GM21825 (cell line): ENCODE measurements at regions not wholly inside any gene's neighbourhood (a gene's known extent, or its start where the extent isn't known, plus 50 kb on each side); places are given as distances from the start of the nearest gene placed in this dataset.

Experiments
- ATAC-seq: cut with Tn5 transposase; IDR thresholded peaks from one replicate; pipeline ENCODE4 v1.9.1; 2021; ENCODE audit warnings: mild to moderate bottlenecking, moderate library complexity; ENCODE audit not compliant: unreplicated experiment

DNA sequence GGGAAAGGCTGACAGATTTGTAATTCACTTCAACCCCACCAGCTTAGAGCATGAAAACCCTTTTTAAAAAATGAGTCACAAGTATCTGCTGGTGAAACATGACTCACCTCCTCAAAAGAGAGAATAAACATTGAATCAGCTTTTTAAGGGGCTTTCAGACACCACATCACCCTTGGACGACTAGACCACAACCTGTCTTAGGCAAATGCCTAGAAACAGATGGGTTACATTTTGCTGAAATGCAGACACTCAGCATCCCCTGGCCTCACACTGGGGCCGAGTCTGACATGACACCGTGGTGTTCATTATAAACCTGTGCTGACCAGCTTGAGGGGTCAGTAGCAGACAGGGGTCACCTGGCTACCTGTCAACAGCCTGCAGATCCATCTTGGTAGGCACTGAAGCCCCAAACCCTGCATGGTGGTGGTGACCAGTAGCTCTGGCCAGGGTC is 175.3 kb upstream of the CST7 start:
- ATAC-seq, result peak; percentile 79

DNA sequence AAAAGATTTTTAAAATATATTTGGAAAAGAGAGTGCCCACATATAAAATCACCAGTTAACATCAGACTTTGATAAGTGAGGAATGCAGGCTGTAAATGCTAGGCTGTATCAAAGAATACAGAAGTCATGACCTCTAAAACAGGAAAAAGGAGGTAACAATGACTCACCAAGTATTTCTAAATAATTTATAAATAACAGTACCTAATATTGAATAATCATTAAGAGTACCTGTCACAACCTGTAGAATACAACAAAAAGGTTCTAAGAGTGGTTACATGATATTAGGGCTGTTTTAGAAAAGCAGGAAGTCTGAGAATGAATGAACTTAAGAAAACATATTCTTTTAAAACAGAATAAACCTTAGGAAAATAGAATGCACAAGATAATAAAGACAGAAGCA is 173.1 kb upstream of the CST7 start:
- no peak for ATAC-seq

DNA sequence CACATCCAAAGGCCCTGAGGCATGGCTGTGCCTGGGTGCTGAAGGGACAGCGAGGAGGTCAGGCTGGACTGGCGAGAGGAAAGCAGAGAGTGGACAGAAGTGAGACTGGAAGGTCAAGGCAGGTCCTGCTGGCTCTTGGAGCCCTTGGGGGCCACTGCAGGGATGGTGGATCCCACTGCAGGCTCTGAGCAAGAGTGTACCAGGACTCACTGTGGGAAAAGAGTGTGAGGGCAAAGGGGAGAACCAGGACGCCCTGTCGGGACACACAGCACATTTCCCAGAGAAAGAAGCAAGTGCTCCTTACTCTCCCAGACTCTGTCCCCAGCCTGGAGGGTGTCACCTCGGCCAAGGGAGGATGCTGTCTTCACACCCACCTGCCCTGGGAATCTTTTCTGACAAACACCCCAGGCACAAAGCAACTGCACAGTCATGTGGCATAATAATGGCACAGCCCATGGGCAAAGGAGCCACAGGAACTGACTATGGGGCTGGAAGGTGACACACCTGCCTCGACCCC is 172.3 kb upstream of the CST7 start:
- no peak for ATAC-seq

DNA sequence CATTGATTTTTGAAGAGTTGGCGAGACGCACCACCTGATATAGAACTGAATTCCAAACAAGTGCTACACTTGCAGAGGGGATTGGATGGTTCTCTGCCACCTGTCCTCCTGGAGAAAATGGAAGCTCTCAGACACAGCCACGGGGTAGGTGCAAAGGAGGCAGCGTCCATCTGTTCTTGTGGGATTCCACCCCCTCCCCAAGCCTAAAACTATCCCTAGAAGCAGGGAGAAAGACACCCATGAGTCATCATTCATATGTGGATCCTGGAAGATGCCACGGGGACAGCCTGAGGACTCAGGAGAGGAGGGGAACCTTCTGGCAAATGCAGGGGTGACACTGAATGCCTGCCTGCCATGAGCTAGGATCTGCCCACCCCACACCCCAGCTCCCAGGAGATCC is 171.3 kb upstream of the CST7 start:
- no peak for ATAC-seq

DNA sequence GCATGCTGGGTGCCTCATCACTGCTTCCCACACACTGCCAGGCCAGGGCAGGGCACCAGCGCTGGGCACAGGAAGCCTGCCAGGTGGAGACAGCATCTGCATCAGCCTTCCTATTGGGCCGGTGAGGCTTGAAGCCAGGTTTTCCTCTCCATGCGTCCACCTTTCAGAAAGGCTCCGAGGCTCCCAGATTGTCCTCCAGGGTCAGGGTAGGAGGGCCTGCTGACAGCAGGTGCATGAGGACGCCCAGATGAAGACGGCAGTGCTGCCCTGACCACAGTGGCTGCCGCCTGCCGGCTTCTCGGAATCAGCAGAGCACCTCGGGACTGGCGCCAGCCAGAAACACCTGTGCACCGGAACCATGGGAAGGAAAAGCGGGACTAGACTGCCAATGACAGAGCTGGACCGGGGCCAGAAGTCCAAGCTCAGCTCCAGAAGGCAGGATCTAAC is 170.5 kb upstream of the CST7 start:
- no peak for ATAC-seq

DNA sequence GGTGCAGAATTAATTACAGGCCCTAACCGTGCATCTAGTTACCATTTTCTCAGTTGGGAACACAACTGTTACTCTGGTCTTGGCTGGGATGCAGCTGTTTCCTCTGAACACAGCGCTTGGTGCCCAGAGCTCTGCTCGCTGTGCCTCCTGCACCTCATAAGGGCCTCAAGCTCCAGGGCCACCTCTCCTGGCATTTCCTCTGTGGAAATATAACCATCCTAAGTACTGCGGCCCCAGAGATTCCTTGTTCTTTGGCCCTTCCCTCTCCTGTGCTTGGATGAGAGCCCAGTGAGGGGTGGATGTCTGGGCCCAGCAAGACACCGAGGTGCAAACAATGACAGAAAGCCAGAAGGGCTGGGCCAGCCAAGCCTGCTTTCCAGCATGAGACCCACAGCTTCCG is 169.9 kb upstream of the CST7 start:
- no peak for ATAC-seq

DNA sequence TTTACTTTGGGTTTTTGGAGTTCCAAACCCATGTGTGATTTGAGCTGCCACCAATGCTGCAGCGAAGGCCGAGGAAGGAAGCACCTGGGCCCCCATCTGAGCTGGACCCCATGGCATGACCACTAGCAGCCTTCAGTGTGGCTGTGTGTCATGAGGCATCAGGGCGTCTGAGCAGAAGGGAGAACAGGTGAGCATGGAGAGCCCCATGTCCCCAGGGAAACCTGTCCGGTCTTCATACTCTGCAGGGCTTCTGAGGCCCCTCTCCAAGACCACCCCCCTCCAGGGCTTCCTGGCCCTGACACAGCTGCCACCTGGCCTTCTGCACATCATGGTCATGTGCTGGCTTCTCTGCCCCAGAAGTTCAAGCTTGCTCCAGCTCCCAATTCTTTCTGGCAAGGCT is 169.1 kb upstream of the CST7 start:
- no peak for ATAC-seq

DNA sequence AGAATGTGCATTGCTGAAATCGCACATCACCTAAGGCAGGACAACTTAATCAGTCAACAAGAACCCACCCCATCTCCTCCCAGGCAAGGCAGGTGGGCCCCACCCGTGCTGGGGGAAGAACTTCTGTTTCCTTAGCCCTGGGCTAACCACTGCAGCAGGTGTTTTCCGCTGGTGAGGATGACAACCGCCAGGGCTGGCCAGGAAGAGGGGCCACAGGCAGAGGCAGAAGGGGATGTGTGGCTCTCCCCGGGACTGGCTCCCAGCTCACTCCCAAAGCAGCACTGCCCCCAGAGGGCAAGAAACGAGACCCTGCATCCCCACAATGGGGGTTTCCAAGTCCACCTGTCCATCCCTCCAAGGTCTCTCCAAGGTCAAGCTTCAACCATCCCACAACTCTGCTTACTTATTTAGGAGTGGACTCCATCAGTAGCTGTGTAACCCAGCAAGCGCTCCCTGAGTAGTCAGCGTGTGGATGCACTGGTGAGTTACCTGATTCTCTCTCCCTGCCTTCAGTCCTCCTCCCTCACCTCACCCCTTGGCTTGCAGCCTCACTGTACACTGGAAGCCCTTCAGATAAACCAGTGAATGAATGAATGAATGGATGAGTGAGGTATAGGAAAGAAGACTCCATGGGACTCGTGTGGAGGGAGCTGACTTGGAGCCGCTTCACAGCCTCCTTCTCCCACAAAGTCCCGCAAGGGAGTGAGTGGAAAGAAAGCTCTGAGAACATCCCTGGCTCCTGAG is 168.2 kb upstream of the CST7 start:
- ATAC-seq, result no peak

DNA sequence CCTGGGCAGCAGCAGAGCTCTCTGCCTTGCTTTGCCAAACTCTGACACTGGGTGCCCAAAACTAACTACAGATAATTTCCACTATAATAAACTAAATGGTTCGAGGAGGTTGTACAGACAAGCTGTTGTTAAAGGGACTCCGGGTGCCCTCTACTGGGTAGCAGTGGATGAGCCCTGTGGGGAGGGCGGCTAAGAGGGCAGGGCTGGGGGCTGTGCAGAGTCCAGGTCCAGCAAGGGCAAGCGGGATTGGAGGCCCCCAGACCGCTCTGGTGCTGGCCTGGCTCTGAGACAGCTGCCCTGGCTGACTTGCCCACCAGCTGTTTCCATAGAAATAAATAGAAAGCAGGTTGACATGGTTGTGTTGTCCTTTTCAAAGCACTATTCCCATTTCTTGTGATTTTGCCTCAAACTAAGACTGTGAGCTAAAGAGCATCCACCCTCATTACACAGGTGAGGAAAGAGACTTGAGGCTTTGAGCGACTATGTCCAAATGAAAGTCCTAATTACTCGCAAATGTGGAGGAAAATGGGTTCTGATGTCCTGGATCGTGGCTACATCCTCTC is 167.6 kb upstream of the CST7 start:
- ATAC-seq, result no peak

DNA sequence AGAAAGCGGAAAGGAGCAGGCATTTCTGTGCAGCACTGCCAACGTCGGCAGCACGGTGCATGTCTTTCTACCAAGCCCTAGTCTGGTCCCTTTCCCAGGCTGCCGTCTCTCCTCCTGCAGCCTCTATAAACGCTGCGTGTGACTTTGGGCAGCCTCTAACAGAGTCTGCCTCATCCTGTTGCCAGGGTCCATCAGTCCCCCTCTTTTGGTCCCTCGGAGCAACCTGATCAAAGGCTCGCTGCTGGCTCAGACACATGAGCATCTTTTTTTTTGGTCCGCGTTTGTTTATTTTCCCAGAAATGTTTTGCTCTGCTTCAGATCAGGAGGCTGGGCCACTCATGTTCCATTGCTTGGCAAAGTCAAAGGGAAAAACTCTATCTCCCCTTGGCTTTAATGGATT is 166.8 kb upstream of the CST7 start:
- no peak for ATAC-seq

DNA sequence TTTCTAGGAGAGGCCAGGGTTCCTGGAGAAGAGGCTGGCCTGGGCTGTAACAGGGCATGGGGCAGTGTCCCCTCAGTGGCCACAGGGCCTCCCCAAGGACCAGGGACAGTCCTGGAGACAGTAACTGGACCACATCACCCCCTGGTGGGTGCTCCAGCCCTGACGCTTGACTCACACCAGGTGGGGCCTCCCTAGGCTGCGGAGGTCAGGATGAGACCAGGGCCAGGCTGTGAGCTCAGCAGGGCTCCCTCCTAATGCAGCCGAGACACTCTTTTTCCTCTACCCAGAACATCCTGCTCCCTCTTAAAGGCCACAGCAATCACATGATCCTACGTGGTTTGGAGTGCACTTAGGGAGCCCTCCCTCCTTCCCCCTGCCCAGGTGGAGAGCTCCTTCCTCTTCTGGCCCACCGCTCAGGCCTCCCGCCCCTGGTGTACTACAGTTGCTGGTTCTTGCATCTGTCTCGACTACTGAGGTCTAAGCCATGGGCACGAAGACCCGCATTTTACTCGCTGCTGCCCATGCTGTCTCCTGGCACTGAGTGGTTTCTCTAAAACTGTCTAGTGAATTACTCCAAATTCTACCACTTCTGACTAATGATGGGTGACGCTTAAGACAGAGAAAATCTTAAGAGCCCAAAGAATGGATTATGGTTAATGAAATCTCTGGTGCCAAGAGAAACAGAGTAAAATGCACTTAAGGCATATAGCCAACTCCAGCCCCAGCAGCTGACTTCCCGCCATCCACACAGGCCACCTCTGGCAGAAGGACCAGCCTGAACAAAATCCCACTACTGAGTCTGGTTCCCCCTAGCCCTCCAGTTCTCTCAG is 166.1 kb upstream of the CST7 start:
- ATAC-seq, result no peak

DNA sequence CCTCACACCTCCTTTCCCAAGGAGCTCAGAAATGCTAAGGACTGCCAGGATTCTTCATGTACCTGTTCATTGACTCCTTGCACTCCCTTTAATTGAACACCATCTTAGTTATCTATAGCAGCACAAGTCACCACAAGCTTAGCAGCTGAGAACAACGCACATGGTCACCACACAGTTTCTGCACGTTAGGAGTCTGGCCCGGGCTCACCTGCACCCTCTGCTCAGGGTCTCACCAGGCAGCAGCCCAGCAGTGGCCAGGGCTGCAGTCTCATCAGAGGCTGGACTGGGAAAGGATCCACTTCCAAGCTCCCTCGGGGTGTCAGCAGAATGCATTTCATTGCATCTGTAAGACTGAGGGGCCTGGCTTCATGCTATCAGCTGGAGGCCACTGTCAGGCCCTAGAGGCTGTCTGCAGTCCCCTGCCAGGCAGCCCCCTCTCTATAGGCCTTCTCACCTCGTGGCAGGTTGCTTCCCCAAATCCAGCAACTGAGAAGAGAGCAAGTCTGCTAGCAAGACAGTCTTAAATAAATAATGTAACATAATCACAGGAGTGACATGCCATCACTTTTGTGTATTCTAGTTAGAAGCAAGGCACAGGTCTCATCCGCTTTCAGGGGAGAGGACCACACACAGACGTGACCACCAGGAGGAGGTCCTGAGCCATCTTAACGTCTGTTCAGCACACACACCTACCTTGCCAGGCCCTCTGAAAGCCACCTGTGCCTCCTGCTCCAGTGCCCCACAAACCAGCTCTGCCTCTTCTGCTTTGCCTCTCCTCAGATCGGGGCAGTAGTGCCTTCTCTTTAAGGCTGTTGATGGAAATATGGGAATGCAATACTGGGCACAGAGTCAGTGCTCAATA is 165.2 kb upstream of the CST7 start:
- ATAC-seq, result no peak

DNA sequence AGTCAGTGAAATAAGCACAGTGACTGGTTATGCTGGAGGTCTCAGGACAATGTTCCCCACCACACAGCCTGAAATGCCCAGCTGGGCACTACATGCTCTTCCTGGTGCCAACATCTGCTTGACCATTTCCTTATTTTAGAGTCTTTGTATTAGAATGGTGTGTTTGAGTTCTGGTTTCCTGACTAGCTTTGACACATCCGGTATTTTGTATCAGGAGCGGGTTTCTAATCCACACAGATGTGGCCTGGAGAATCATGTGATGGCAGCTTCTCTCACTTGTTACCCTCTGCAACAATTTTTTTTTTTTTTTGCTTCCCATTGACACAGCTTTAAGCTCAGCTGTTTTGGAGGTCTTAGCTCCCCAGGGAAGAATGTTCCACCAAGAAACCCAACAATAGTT is 164.5 kb upstream of the CST7 start:
- ATAC-seq, result no peak

DNA sequence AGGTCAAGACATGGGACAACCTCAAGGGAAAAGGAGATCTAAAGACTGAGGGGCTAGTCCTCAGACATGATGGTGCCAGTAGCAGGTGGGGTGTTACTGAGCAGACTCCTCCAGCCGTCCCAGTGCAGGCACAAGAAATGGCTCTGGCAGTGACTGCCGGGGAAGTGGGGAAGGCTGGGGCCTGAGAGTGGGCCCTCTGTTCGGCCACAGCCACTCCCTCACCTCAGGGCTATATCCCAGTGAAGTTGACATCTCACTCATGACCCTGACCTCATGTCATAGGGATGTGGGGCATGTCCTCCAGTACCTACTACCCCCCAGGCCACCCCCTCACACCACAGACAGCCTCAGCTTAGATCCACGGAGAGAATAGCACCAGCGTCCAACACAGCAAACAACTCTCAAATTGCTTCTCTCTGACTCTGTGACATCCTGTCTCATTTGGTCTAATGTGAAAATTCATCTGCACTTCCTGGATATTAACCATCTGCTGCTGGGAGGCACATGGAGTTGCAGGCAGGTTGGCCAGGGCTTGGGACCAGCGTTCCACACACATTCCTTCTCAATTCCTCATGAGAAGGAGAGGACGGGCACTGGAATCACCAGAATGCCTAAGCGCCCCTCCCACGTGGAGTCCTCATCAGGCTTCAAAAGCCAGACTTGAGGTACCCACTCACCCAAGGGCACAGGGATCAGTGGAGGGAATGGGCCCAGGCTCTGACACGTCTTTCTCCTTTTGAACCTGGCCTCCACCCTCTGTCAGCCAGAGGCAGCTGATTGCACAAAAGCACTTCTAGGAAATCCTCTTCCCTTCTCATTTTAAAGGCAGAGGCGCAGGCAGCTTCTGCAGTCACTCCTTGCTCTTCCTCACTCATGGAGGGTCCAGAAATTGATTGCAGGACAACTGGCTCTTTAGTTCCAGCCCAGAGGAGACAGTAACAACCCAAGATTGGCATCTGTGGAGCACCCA is 163.6 kb upstream of the CST7 start:
- ATAC-seq, result no peak

DNA sequence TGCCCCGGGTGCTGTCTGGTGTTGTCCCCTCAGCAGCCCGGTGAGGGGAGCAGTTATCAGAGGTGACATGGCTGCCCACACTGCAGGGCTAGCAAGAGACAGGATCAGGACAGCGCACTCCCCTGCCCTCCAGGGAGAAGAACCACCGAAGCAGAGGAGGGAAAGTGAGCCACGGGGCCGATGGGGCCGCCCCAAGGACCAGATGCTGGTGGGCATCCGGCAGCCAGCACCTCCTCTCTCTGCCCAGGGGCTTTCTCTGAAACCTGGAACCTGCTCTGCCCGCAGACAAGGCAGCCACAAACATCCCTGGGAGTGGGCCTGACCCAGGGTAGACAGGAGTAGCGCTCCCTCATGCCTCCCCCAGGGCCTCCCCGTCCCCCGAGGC is 163.0 kb upstream of the CST7 start:
- ATAC-seq, result no peak

DNA sequence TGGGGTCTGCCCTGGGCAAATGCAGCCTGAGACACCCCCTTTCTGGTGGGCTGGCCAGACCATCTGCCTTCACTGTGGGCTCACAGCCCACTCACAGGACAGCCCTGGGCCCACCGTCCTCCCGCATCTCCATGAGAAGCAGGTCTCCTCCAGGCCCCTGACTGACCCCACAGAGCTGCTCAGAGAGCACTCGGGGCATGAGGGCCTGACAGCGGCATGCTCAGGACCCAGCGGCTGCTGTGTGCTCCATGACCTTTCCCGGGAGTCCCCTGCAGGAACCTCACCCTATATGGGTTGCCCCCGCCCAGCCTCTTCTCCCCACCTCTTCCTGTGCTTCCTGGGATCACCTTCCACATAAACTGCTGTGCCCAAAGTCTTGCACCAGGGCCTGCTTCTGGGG is 162.4 kb upstream of the CST7 start:
- ATAC-seq, result no peak

DNA sequence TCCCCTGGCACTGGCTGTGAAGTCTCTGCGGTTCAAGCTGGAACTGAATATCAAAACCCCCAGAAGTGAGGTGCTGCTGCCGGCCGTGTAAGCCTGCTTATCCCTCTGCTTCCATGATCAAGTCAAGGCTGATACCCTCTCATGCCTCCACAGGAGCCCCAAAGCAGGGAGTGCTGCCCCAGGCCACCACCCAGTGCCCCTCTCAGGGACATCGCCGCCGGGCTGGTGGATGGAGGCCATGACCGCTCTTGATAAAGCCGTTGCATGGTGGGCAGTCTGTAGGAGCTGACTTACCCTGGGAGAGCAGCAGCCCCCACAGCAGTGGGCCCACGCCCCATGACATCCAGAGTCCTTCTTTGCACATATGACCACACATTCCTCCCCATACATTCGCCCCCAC is 162.0 kb upstream of the CST7 start:
- ATAC-seq, result no peak

DNA sequence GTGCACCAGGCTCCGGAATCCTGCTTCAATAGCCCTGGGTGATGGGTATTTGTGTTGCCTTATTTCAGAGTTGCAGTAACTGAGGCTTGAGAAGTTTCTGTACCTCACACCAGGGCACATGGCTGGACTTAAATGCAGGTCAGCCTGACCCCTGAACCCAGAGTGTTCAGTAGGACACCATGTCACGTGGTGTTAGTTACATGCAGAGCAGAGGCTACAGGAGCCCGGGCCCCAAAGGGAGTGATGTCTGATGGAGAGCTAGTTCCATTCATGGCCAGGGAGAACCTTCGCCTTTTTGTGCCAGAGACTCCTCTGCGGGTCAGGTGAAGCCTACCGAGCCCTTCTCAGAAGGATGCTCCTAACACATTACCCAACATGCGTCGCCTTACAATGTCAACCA is 161.4 kb upstream of the CST7 start:
- ATAC-seq, result no peak

DNA sequence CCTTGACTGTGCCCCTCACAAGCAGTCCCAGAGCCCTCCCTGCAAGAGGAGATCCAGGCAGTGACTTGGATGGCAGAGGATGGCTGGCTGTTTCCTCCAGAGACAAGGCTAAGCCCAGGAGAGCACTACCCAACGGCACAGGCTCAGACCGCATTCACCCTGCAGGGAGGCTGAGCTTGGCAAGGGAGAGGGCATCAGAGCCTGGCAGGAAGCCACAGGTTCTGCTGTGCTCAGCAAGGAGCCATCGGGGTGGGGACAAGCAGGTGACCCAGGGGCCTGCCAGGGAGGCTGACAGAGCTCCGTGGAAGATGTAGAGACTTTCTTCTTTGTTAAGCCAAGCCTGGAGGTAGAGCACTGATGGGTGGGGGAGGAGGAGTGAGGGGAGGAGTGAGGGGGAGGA is 159.2 kb upstream of the CST7 start:
- no peak for ATAC-seq
